HepG2 (cell line): ENCODE measurements at regions not wholly inside any gene's neighbourhood (a gene's known extent, or its start where the extent isn't known, plus 50 kb on each side); places are given as distances from the start of the nearest gene placed in this dataset.

Experiments
- ATM ChIP-seq: fragments of 450-650 bp; IDR thresholded peaks from 2 replicates; pipeline ENCODE4 v1.7.1; 2017; ENCODE audit warnings: mild to moderate bottlenecking, borderline replicate concordance
- FOSL1 ChIP-seq: sonication (generic); formaldehyde crosslinking; IDR thresholded peaks from 2 replicates; pipeline ENCODE4 v1.9.0; 2021; ENCODE audit warnings: missing genetic modification reagents, borderline replicate concordance
- KDM5A ChIP-seq: fragments of 200-600 bp; sonication (generic); IDR thresholded peaks from 2 replicates; pipeline ENCODE4 v1.7.0; 2018; ENCODE audit warnings: antibody characterized with exemption, mild to moderate bottlenecking, low read length, borderline replicate concordance
- NFIC ChIP-seq: IDR thresholded peaks from 2 replicates; pipeline ENCODE4 v1.6.1; 2012; ENCODE audit warnings: mild to moderate bottlenecking, low read length, inconsistent platforms
- PRDM4 ChIP-seq: sonication (generic); formaldehyde crosslinking; IDR thresholded peaks from 2 replicates; pipeline ENCODE4 v1.9.0; 2021; ENCODE audit warnings: missing genetic modification reagents, borderline replicate concordance
- SATB2 ChIP-seq: sonication (generic); formaldehyde crosslinking; IDR thresholded peaks from 2 replicates; pipeline ENCODE4 v1.5.0; 2020; ENCODE audit warnings: missing genetic modification reagents
- TAF1 ChIP-seq: sonication (generic); formaldehyde crosslinking; IDR thresholded peaks from 2 replicates; pipeline ENCODE4 v1.4.0; 2020; ENCODE audit warnings: missing genetic modification reagents
- TOE1 ChIP-seq: sonication (generic); formaldehyde crosslinking; IDR thresholded peaks from 2 replicates; pipeline ENCODE4 v1.4.0; 2020; ENCODE audit warnings: mild to moderate bottlenecking, missing genetic modification reagents
- TOPORS ChIP-seq: sonication (generic); formaldehyde crosslinking; IDR thresholded peaks from 2 replicates; pipeline ENCODE4 v1.8.0; 2023; ENCODE audit warnings: mild to moderate bottlenecking, missing genetic modification reagents
- ZC3H13 ChIP-seq: sonication (generic); formaldehyde crosslinking; IDR thresholded peaks from 2 replicates; pipeline ENCODE4 v1.8.1; 2023; ENCODE audit warnings: mild to moderate bottlenecking, missing genetic modification reagents, moderate library complexity
- ZC3H4 ChIP-seq: sonication (generic); formaldehyde crosslinking; IDR thresholded peaks from 2 replicates; pipeline ENCODE4 v1.4.0; 2020; ENCODE audit warnings: missing genetic modification reagents, borderline replicate concordance
- ZFP90 ChIP-seq: sonication (generic); formaldehyde crosslinking; IDR thresholded peaks from 2 replicates; pipeline ENCODE4 v1.8.0; 2022; ENCODE audit warnings: missing genetic modification reagents, mild to moderate bottlenecking, inconsistent platforms, borderline replicate concordance
- ZKSCAN1 ChIP-seq: fragments of 150-350 bp; IDR thresholded peaks from 2 replicates; pipeline ENCODE4 v1.6.1; 2014; ENCODE audit warnings: low read length
- ZNF180 ChIP-seq: sonication (generic); formaldehyde crosslinking; IDR thresholded peaks from 2 replicates; pipeline ENCODE4 v1.4.0; 2020; ENCODE audit warnings: low read depth, missing genetic modification reagents, borderline replicate concordance
- ZNF224 ChIP-seq: sonication (generic); formaldehyde crosslinking; IDR thresholded peaks from 2 replicates; pipeline ENCODE4 v1.5.0; 2020; ENCODE audit warnings: mild to moderate bottlenecking, missing genetic modification reagents
- ZNF225 ChIP-seq: sonication (generic); formaldehyde crosslinking; IDR thresholded peaks from 2 replicates; pipeline ENCODE4 v1.4.0; 2020; ENCODE audit warnings: mild to moderate bottlenecking, missing genetic modification reagents
- ZNF460 ChIP-seq: sonication (generic); formaldehyde crosslinking; IDR thresholded peaks from 2 replicates; pipeline ENCODE4 v1.5.1; 2020; ENCODE audit warnings: missing genetic modification reagents, mild to moderate bottlenecking, borderline replicate concordance
- ZNF562 ChIP-seq: sonication (generic); formaldehyde crosslinking; IDR thresholded peaks from 2 replicates; pipeline ENCODE4 v1.8.0; 2022; ENCODE audit warnings: missing genetic modification reagents, borderline replicate concordance
- ZNF577 ChIP-seq: sonication (generic); formaldehyde crosslinking; IDR thresholded peaks from 2 replicates; pipeline ENCODE4 v1.4.0; 2020; ENCODE audit warnings: mild to moderate bottlenecking, low read depth, missing genetic modification reagents, borderline replicate concordance
- ZNF614 ChIP-seq: IDR thresholded peaks from 2 replicates; pipeline ENCODE4 v1.6.1; 2018; ENCODE audit warnings: missing biosample characterization, missing genetic modification reagents, inconsistent platforms, borderline replicate concordance
- ZNF7 ChIP-seq: IDR thresholded peaks from 2 replicates; pipeline ENCODE4 v1.6.1; 2016; ENCODE audit warnings: missing biosample characterization, missing genetic modification reagents
- ZNF766 ChIP-seq: sonication (generic); formaldehyde crosslinking; IDR thresholded peaks from 2 replicates; pipeline ENCODE4 v1.5.0; 2020; ENCODE audit warnings: missing genetic modification reagents, borderline replicate concordance
- TF ChIP-seq, protein P1 (sequence below): sonication (generic); formaldehyde crosslinking; IDR thresholded peaks from 2 replicates; pipeline ENCODE4 v1.8.0; 2022; ENCODE audit warnings: mild to moderate bottlenecking, missing genetic modification reagents
- TF ChIP-seq, protein P2 (sequence below): sonication (generic); formaldehyde crosslinking; IDR thresholded peaks from 2 replicates; pipeline ENCODE4 v1.5.0; 2020; ENCODE audit warnings: missing genetic modification reagents, mild to moderate bottlenecking, borderline replicate concordance
- TF ChIP-seq, protein P3 (sequence below): sonication (generic); formaldehyde crosslinking; IDR thresholded peaks from 2 replicates; pipeline ENCODE4 v1.5.0; 2020; ENCODE audit warnings: missing genetic modification reagents
- TF ChIP-seq, protein P4 (sequence below): IDR thresholded peaks from 2 replicates; pipeline ENCODE4 v1.6.1; 2016; ENCODE audit warnings: low read depth

GRCh38 chr16:9316615-9317014, 225.2 kb downstream of the HAPSTR1 start (continued):
- no peak for TF ChIP-seq ZKSCAN1
- TF ChIP-seq ZNF577 (CRISPR knock-in tag), result no peak
- TF ChIP-seq ZNF224, result no peak
- TF ChIP-seq ZNF225, result no peak
- no peak for TF ChIP-seq ZNF7 (CRISPR knock-in tag)
- no peak for TF ChIP-seq TOE1
- TF ChIP-seq ZNF614, result 0 out of 2 replicates have a peak, but pooled peaks have one; percentile 62
- TF ChIP-seq ZNF180 (CRISPR knock-in tag), result no peak
- TF ChIP-seq ZNF460 (CRISPR knock-in tag), result no peak
- TF ChIP-seq ZFP90 (CRISPR knock-in tag), result no peak
- TF ChIP-seq, protein P1, sequence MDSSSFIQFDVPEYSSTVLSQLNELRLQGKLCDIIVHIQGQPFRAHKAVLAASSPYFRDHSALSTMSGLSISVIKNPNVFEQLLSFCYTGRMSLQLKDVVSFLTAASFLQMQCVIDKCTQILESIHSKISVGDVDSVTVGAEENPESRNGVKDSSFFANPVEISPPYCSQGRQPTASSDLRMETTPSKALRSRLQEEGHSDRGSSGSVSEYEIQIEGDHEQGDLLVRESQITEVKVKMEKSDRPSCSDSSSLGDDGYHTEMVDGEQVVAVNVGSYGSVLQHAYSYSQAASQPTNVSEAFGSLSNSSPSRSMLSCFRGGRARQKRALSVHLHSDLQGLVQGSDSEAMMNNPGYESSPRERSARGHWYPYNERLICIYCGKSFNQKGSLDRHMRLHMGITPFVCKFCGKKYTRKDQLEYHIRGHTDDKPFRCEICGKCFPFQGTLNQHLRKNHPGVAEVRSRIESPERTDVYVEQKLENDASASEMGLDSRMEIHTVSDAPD (CRISPR knock-in tag), result no peak
- TF ChIP-seq, protein P2, sequence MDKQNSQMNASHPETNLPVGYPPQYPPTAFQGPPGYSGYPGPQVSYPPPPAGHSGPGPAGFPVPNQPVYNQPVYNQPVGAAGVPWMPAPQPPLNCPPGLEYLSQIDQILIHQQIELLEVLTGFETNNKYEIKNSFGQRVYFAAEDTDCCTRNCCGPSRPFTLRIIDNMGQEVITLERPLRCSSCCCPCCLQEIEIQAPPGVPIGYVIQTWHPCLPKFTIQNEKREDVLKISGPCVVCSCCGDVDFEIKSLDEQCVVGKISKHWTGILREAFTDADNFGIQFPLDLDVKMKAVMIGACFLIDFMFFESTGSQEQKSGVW (CRISPR knock-in tag), result no peak
- TF ChIP-seq FOSL1, result no peak
- no peak for TF ChIP-seq SATB2 (CRISPR knock-in tag)
- TF ChIP-seq ZNF562 (CRISPR knock-in tag), result no peak
- TF ChIP-seq, protein P3, sequence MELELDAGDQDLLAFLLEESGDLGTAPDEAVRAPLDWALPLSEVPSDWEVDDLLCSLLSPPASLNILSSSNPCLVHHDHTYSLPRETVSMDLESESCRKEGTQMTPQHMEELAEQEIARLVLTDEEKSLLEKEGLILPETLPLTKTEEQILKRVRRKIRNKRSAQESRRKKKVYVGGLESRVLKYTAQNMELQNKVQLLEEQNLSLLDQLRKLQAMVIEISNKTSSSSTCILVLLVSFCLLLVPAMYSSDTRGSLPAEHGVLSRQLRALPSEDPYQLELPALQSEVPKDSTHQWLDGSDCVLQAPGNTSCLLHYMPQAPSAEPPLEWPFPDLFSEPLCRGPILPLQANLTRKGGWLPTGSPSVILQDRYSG, result no peak
- TF ChIP-seq PRDM4 (CRISPR knock-in tag), result no peak
- 0 out of 2 replicates have a peak, but pooled peaks have one; percentile 57 for TF ChIP-seq NFIC
- TF ChIP-seq ZC3H4 (CRISPR knock-in tag), result no peak
- no peak for TF ChIP-seq TAF1 (CRISPR knock-in tag)
- no peak for TF ChIP-seq ZC3H13 (CRISPR knock-in tag)
- no peak for TF ChIP-seq TOPORS (CRISPR knock-in tag)
- no peak for TF ChIP-seq KDM5A
- TF ChIP-seq ZNF766, result no peak
- TF ChIP-seq, protein P4, sequence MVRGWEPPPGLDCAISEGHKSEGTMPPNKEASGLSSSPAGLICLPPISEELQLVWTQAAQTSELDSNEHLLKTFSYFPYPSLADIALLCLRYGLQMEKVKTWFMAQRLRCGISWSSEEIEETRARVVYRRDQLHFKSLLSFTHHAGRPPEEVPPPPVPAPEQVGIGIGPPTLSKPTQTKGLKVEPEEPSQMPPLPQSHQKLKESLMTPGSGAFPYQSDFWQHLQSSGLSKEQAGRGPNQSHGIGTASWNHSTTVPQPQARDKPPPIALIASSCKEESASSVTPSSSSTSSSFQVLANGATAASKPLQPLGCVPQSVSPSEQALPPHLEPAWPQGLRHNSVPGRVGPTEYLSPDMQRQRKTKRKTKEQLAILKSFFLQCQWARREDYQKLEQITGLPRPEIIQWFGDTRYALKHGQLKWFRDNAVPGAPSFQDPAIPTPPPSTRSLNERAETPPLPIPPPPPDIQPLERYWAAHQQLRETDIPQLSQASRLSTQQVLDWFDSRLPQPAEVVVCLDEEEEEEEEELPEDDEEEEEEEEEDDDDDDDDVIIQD (CRISPR knock-in tag), result no peak; the same call in 1 of the 2 replicates
- no peak for TF ChIP-seq ATM
